Jurkat, Clone E6-1 (cell line): ENCODE measurements at regions not wholly inside any gene's neighbourhood (a gene's known extent, or its start where the extent isn't known, plus 50 kb on each side); places are given as distances from the start of the nearest gene placed in this dataset.

Source experiments
- DNase-seq: peaks from one replicate; pipeline ENCODE4 v3.0.0-alpha.2; 2011; ENCODE audit warnings: low read depth, low spot score
- H3K4me3 ChIP-seq: 2 replicates; pipeline ENCODE4 v1.5.1; 2011; ENCODE audit warnings: mild to moderate bottlenecking, low read length, control low read depth, moderate library complexity

DNA sequence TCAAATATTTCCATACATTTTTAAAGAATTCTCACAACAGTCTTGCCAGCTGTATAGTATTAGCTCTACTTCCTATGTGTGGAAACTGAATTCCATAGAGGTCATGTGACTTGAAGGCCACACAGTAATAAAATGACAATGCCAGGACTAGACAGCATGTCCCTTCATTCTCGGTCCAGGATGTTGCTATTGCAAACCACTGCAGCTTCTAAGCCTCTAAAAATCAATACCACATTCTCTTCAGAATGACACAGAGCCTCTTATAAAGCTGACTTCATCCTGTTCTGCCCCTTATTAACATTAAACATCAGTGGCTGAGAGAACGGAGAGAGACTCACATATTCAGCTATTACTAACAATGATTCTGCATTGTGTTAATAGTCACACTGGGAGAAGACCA is 240.3 kb upstream of the PEX5L start:
- H3K4me3 ChIP-seq, result no peak overlapping the region

DNA sequence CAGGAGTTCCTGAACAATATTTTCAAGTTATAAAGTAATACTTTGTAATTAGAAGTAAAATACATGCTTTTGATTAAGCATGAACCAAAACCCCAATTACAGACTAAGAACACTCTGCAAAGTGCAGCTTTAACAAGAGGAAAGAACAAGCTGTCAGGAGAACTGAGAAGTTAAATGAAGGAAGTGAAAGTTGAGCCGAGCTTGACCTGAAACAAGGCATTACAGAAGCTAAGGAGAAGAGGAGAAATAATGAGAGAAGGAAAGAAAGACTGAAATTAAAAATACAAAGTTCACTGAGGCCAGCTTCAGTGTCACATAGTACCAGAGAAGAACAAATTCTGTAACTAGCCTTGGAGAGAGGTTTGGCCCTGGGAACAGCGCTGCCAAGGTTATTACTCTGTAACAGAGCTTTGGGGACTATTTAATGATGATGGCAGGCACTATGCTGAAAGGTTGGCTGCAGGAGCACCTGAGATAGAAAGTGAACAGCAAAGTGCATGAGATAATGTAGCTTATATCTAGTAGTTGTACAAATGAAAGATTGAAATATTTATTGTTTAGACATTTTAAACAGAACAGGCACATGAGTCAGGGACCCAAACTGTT is 241.9 kb upstream of the PEX5L start:
- no peak overlapping the region for H3K4me3 ChIP-seq
- DNase-seq, result no peak

More for the DNA sequence above, 240.3 kb upstream of the PEX5L start:
- DNase-seq, result no peak

DNA sequence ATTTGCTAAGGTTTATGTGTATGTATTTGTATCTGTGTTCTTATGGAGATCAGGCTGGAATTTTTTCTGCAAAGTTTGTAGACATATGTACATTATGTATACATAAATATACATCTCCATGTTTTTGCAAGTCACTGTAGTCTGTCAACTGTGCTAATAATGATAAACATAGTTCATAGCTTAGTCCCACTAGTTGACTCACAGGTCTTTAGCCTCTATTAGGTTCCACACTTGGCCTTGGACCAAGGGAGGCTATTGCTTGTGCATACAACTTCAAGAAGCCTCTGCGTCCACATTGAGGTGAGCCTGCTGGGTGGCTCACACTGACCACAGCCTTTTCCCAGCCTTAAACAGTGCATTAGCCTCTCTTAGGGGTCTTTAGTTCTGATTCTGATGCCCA is 243.8 kb upstream of the PEX5L start:
- H3K4me3 ChIP-seq, result no peak overlapping the region
- no peak for DNase-seq

DNA sequence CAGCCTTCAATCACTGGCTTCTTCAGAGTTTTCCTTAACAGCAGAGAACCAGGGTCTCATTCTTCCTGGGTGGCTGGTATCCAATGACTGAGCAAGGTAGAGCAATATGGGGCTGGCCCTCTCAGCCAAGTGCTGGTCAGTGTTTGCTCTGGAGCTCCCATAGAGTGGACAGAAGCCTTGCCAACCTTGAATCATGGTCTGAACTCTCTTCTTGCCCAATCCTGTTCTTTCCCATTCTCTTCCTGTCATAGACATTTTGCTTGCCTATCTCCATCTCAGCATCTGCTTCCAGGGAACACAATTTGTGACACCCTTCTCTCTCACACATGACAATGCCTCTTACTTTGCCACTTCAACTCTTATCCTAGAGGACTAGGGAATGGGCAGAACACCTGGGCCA is 245.6 kb upstream of the PEX5L start:
- DNase-seq, result no peak
- no peak overlapping the region for H3K4me3 ChIP-seq

DNA sequence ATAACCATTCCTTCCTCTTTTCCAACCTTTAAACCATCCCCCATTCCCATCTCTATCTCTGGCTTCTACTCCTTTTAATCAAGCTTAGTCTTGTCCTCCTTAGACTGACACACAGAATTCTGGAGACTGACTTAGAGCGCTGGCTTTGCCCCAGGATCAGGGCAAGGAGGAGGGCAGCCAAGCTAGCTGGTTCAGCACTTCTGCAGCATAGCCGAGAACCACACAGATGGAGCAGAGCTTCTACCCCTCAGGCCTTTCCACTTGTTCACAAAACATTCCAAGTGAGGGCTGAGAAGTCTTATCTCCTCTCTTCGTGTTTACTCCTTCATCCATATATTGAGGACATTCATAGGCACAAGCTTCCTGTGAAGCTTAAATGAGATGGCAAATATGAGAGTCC is 246.5 kb upstream of the PEX5L start:
- DNase-seq, result no peak
- no peak overlapping the region for H3K4me3 ChIP-seq

DNA sequence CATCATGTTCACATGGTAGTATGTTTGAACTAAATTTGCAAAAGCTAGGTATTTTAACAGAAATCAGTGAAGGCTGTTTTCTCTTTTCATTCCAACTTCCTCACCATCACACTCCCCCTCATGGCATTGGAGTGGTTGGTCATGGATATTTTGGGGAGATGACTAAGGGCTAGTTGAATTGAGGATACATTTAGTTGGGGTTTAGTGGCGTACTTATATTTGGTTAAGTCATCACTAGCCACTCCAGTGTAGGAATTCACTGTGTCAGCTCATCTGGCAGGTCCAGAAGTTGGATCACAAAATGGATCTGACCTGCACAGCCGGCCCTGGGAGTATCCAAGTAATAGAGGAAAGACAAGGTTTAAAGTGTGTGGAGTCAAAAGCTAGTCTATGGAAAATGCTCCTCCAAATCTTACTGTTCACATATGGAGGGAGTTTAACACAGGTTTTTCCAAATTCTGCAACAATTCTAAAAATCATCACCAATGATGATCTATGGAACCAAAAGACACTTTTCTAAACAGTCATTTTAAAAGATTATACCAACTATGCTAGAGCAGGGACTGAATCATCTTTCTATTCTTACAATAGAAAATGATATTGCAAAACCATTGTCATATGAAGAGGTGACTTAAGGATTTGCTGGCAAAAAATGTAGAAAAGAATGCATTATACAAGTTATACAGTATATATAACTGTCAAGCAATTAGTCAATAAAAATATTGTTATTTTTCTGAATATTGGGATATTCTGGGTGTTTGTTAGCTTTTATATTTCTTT is 247.8 kb upstream of the PEX5L start:
- DNase-seq, result no peak
- H3K4me3 ChIP-seq, result no peak overlapping the region

DNA sequence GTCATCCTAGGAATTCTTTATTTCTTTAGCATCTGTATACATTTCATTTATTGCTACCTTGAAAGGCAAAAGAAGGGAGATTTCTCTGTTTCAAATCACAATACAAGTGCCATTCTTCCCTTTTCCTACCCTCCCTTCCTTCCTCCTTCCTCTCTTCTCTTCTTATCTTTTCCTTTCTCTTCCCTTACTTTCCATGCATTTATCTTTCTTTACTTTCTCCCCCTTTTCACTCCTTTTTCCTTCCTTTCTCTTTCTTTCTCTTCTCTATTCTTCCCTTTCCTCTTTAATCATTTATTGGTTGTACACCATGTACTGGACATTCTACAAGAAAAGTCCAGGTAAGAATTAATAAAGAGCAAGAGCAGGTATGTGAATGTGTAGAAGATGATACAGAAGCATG is 251.0 kb upstream of the PEX5L start:
- no peak for DNase-seq
- H3K4me3 ChIP-seq, result no peak overlapping the region

DNA sequence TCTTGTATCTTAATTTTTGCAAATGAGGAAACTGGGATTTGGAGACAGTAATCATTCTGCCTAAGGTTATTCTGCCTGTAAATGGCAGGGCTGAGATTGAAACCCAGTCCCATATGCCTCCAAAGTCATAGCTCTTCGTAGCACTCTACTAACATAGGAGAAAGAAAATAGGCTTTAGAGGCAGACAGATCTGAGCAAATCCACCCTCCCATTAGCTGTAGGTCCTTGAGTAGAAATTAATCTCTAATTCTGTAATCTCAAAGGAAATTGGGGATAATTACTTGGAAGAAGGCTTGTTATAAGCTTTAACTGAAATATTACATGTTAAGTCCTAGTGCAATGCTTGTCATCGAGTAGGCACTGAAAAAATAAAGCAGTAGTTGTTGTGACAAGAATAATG is 252.1 kb upstream of the PEX5L start:
- no peak overlapping the region for H3K4me3 ChIP-seq
- no peak for DNase-seq

DNA sequence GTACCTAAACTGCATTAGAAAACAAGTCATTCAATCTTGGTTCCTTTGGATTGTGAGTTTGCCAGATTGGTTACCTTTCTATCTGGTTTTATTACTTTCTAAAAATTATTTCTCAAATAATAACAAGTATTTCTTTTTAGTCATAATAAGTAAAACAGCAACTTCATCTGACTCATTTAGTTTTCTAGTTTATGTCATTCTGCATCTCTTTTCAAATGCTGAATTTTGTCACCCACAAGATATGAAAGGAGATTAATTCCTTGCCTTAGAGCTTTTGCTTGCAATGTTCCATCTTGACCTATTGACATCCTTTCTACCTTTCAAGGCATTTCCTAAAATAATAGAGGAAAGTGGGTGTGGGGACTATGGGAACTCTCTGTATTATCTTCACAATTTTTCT is 253.6 kb upstream of the PEX5L start:
- no peak for DNase-seq
- no peak overlapping the region for H3K4me3 ChIP-seq

DNA sequence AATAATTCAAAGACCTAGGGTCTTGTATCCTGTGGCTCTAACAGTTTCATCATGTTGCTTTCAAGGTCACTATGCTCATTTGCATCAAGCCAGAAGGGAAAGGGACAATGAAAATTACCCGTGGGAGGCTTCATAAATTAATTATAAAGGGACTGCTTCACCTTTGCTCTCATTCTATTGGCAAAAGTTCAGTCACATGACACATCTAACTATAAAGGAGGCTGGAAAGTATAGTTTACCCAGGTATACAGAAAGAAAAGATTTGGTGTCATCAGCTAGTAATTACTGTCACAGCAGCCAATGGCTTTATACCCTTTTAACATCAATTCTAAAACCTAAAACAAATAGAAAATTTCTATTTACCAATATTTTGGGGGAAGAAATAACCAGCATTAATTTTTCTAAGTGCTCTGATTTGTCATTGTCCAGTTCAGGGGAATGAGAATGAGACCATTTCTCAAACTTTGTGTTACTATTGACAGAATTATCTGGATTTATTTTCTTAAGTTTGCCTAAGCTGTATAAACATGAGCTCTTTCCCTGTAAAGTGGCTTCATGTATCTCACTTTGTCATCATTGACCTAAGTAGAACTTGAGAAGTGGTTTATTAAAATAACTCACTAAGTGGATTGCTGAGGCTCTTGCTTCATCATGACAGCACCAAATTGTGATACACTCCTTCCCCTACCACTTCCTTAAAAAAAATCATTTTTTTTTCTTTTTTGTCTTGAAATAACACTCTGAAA is 257.7 kb upstream of the PEX5L start:
- DNase-seq, result no peak
- no peak overlapping the region for H3K4me3 ChIP-seq

DNA sequence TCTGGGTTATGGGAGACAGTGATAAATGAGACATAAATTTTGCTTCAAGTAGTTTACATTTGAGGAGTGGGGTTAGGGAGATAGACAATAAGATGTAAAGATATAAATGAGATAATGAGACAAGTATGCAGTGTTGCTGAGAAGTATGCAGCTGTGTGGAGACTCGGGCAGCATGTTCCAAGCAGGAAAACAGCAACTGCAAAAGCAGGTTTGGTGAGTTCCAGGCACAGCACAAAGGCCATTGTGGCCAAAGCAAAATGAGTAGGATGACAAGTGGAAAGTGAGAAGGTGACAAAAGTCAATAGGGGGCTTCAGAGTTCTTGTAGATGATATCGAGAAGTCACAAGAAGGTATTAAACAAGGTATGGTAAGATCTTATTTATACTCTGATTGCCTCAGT is 259.1 kb upstream of the PEX5L start:
- DNase-seq, result no peak
- no peak overlapping the region for H3K4me3 ChIP-seq

DNA sequence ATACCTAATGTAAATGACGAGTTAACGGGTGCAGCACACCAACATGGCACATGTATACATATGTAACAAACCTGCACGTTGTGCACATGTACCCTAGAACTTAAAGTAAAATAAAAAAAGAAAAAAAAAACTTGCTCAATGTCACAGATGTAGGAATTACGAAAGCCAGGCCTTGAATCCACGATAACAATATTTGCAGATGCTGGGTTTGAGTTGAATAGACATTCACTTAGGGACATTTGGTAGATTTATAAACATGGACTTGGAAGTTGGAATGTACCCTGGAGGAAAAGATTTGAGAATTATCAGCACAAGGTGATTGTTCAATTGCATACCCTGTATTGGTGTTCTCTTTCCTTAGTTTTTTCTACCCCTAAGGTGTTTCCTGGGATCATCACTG is 260.2 kb upstream of the PEX5L start:
- DNase-seq, result no peak
- no peak overlapping the region for H3K4me3 ChIP-seq

DNA sequence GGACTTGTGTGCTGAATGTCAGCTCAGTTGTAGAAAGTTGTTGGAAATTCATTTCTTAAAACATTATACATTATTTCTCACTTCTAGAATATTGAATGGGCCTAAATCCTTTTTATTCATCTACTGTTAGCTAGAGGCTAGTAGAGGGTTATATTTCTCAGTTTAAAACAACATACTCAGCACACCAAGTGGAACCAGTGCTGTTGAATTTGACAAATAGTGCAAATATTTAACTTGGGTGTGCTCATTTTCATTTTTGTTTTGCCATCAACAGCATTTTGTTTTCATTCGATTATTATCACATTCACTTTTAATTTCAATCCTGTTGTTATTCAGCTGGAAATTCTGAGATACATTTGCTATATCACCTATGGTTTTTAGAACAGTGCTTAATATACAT is 269.4 kb upstream of the PEX5L start:
- DNase-seq, result no peak
- no peak overlapping the region for H3K4me3 ChIP-seq

DNA sequence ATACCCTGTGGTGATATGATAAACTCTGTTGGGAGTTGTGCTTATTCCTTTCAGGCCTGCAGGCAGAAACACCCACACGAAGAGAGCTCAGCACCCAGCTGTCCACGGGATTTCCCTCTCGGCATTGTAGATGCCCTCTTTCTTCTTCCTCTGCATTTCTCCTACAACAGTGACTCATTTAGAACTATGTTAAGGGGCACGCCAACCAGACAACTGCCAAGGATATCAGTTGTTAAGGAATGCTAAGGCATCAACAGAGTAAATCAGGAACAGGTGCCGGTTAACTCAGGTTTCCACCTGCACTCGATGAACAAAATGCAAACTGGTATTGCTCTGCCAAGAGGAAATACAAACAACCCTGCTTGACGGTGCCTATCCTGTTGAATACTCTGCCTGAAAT is 270.0 kb upstream of the PEX5L start:
- no peak overlapping the region for H3K4me3 ChIP-seq

DNA sequence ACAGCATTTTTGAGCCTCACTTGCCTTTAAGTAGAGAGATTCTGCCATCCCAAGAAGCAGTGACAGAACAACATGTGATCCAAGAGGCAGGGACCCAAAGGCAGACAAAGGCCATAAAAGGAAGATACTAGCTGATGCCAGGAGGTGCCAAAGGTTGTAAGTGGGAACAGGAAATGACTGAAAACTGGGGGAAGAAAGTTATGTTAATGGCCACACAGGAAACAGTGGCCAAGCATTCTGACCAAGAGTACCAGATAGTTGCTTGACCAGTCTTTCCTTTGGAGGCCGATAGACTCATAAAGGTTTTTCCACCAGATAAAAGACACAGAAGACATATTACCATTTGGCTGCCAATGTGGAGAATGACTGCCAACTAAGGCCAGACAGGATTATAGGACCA is 274.5 kb upstream of the PEX5L start:
- no peak for DNase-seq
- no peak overlapping the region for H3K4me3 ChIP-seq

More for the DNA sequence above, 270.0 kb upstream of the PEX5L start:
- DNase-seq, result no peak

DNA sequence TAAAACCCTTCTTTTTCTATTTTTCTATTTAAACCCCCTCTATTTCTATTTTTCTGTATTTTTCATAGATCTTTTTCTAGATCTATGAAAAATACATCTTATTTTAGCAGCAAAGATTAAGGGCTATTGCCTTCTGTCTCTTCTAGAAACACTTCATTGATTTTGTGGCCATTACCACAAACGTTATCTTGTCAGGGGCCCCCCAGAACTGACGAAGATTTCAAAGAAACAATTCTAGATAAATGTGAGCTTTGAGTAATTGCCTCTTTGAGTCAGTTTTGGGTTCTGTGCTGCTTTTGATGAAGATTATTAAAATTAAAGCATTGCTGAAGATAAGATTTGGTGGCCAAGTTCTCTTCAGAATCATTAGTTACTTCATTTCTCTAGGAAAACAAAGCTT is 279.6 kb upstream of the PEX5L start:
- no peak overlapping the region for H3K4me3 ChIP-seq

DNA sequence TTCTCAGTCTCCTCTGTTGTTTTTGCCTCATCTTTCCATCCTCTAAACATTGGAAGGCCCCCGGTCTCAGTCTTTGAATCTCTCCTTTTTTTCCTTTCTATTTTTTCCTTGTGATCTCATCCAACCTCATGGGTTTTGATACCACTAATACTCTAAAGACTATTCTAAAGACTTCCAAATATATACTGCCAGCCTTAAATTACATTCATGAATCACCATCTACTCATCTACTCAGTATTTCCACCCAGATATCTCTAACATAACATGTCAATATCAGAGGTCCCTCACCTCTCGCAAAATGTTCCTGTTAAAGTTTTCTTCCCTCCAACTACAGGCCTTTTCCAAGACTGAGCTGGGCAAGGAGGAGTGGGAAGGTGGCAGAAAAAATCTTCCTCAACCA is 282.5 kb upstream of the TTC14 start:
- DNase-seq, result no peak

More for the DNA sequence above, 279.6 kb upstream of the PEX5L start:
- DNase-seq, result no peak

DNA sequence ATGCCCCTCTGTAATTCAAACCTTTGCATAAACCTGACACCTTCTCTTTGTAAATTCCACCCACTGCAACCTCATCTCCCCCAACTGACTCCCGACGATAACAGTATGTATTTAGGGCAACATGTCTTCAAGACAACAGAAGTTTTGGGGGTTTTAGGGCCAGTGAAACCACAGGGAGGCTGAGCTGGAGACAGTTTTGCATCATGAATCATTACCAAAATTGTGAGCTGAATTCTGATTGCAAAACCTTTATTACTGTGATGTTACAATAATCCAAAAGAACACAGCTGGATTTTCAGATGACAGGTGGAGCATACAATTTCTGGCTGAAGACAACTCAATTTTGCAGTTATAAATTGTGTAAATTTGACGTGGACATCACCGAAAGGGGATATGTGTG is 281.3 kb upstream of the TTC14 start:
- H3K4me3 ChIP-seq, result no peak overlapping the region
- no peak for DNase-seq

More for the DNA sequence above, 282.5 kb upstream of the TTC14 start:
- H3K4me3 ChIP-seq, result no peak overlapping the region

DNA sequence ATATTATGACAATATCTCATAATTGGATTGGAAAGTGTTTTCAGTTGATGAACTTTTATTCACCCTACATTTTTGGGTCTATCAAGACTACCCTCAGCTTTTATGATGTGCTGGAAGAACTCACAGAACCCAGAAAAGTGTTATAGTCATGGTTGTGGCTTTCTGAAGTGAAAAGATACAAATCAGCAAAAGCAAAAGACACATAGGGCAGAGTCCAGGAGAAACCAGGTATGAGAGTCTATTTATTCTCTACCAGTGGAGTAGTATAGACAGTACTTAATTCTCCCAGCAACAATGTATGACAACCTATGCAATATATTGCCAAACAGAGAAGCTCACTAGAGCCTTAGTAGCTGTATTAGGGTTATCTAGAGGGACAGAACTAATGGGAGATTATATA is 280.4 kb upstream of the TTC14 start:
- no peak overlapping the region for H3K4me3 ChIP-seq
- DNase-seq, result no peak

DNA sequence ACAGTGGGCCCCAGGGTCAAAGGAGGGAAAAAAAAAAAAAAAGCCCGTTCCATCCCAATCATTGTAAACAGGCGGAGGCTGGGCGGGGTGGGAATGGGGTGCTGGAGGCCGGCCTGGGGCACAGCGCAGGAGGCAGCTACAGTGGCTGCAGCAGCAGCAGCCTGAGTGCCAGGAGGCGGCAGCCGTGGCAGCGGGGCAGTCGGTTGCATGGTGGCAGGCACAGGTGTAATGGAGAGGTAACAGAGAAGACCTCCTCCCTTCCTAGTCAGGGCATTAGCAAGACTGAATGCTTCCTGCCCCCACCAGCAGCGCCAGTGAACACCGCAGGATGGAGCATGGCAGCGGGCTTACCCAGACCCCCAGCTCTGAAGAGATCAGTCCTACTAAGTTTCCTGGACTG is 279.1 kb upstream of the TTC14 start:
- no peak for DNase-seq
- H3K4me3 ChIP-seq, result no peak overlapping the region
